HG03095 (cell line): ENCODE measurements at regions not wholly inside any gene's neighbourhood (a gene's known extent, or its start where the extent isn't known, plus 50 kb on each side); places are given as distances from the start of the nearest gene placed in this dataset.

Experiments used
- ATAC-seq: cut with Tn5 transposase; IDR thresholded peaks from one replicate; pipeline ENCODE4 v1.9.1; 2021; ENCODE audit warnings: moderate library complexity; ENCODE audit not compliant: unreplicated experiment

GRCh38 chr11:23233075-23233474 lies 372.8 kb upstream of the CCDC179 start:
- no peak for ATAC-seq

- no peak for ATAC-seq
Observed at GRCh38 chr11:23236826-23237555, 376.7 kb upstream of the CCDC179 start.

GRCh38 chr11:23252426-23252825 lies 392.2 kb upstream of the CCDC179 start:
- no peak for ATAC-seq

GRCh38 chr11:23257088-23257487 lies 396.8 kb upstream of the CCDC179 start:
- ATAC-seq, result no peak

GRCh38 chr11:23257556-23257955 lies 397.3 kb upstream of the CCDC179 start:
- ATAC-seq, result no peak

GRCh38 chr11:23263466-23263865 lies 403.2 kb upstream of the CCDC179 start:
- no peak for ATAC-seq

GRCh38 chr11:23272095-23272494 lies 411.8 kb upstream of the CCDC179 start:
- no peak for ATAC-seq

- no peak for ATAC-seq
Observed at GRCh38 chr11:23278121-23278520, 417.8 kb upstream of the CCDC179 start.

GRCh38 chr11:23280088-23280487 lies 419.8 kb upstream of the CCDC179 start:
- ATAC-seq, result no peak

- no peak for ATAC-seq
Observed at GRCh38 chr11:23283666-23284065, 423.4 kb upstream of the CCDC179 start.

- ATAC-seq, result no peak
Observed at GRCh38 chr11:23284631-23285030, 424.4 kb upstream of the CCDC179 start.

- ATAC-seq, result no peak
Observed at GRCh38 chr11:23288003-23288783, 427.9 kb upstream of the CCDC179 start.

- no peak for ATAC-seq
Observed at GRCh38 chr11:23295241-23295640, 435.0 kb upstream of the CCDC179 start.

GRCh38 chr11:23308041-23308440 lies 447.8 kb upstream of the CCDC179 start:
- no peak for ATAC-seq

GRCh38 chr11:23310276-23310675 lies 450.0 kb upstream of the CCDC179 start:
- ATAC-seq, result no peak

GRCh38 chr11:23311986-23312940 lies 452.0 kb upstream of the CCDC179 start:
- ATAC-seq, result no peak

- no peak for ATAC-seq
Observed at GRCh38 chr11:23313001-23313400, 452.7 kb upstream of the CCDC179 start.

GRCh38 chr11:23314162-23314561 lies 453.9 kb upstream of the CCDC179 start:
- no peak for ATAC-seq

- no peak for ATAC-seq
Observed at GRCh38 chr11:23315286-23315685, 455.0 kb upstream of the CCDC179 start.

- ATAC-seq, result no peak
Observed at GRCh38 chr11:23317816-23318215, 457.5 kb upstream of the CCDC179 start.

GRCh38 chr11:23318670-23319069 lies 458.4 kb upstream of the CCDC179 start:
- ATAC-seq, result no peak
